Loucy (cell line): ENCODE measurements at regions not wholly inside any gene's neighbourhood (a gene's known extent, or its start where the extent isn't known, plus 50 kb on each side); places are given as distances from the start of the nearest gene placed in this dataset.

ENCODE experiments used
- H2AFZ ChIP-seq: fragments of 200-600 bp; sonication (generic); 2 replicates; pipeline ENCODE4 v1.6.0; 2016; ENCODE audit warnings: antibody characterized with exemption, mild to moderate bottlenecking, low read length, moderate library complexity
- H3F3A ChIP-seq: fragments of 200-600 bp; 2 replicates; pipeline ENCODE4 v1.6.0; 2016; ENCODE audit warnings: antibody characterized with exemption, low read depth, mild to moderate bottlenecking
- H3K27me3 ChIP-seq: fragments of 200-600 bp; sonication (generic); 2 replicates; pipeline ENCODE4 v1.6.1; 2014; ENCODE audit warnings: low read length, mild to moderate bottlenecking; ENCODE audit not compliant: insufficient read depth, poor library complexity, severe bottlenecking
- H3K36me3 ChIP-seq: fragments of 200-600 bp; sonication (generic); 2 replicates; pipeline ENCODE4 v1.6.1; 2016; ENCODE audit warnings: low read length; ENCODE audit not compliant: insufficient read depth
- H3K4me1 ChIP-seq: fragments of 200-600 bp; sonication (generic); 2 replicates; pipeline ENCODE4 v1.5.1; 2014; ENCODE audit warnings: low read length, mild to moderate bottlenecking; ENCODE audit not compliant: insufficient read depth, poor library complexity, severe bottlenecking
- H3K4me2 ChIP-seq: fragments of 200-600 bp; sonication (generic); 2 replicates; pipeline ENCODE4 v1.6.0; 2014; ENCODE audit warnings: antibody characterized with exemption, low read length, low read depth, mild to moderate bottlenecking; ENCODE audit not compliant: poor library complexity, severe bottlenecking
- H3K4me3 ChIP-seq: fragments of 200-600 bp; sonication (generic); 2 replicates; pipeline ENCODE4 v1.5.1; 2014; ENCODE audit warnings: low read length, mild to moderate bottlenecking, mixed read lengths; ENCODE audit not compliant: poor library complexity, severe bottlenecking
- H3K79me2 ChIP-seq: fragments of 200-600 bp; sonication (generic); 2 replicates; pipeline ENCODE4 v1.6.1; 2014; ENCODE audit warnings: low read length; ENCODE audit not compliant: insufficient read depth
- H3K9ac ChIP-seq: fragments of 200-600 bp; sonication (generic); 2 replicates; pipeline ENCODE4 v1.6.0; 2014; ENCODE audit warnings: mild to moderate bottlenecking, low read depth, low read length, moderate library complexity; ENCODE audit not compliant: poor library complexity, severe bottlenecking
- H3K9me2 ChIP-seq: fragments of 200-600 bp; sonication (generic); replicated peaks from 2 replicates; pipeline ENCODE4 v1.6.1; 2016; ENCODE audit warnings: low read depth, low read length, mixed read lengths
- H3K9me3 ChIP-seq: fragments of 200-600 bp; sonication (generic); 2 replicates; pipeline ENCODE4 v1.6.1; 2014; ENCODE audit warnings: mild to moderate bottlenecking, antibody characterized with exemption, low read length, low read depth; ENCODE audit not compliant: insufficient read depth
- H4K20me1 ChIP-seq: fragments of 200-600 bp; sonication (generic); 2 replicates; pipeline ENCODE4 v1.6.0; 2014; ENCODE audit warnings: antibody characterized with exemption, low read length, mild to moderate bottlenecking; ENCODE audit not compliant: insufficient read depth, poor library complexity, severe bottlenecking
- CTCF ChIP-seq: fragments of 200-600 bp; sonication (generic); conservative IDR thresholded peaks from 2 replicates; pipeline ENCODE4 v1.5.1; 2014; ENCODE audit warnings: mild to moderate bottlenecking, antibody characterized with exemption, low read length
- EZH2phosphoT487 ChIP-seq: fragments of 200-600 bp; IDR thresholded peaks from 2 replicates; pipeline ENCODE4 v1.6.1; 2018; ENCODE audit warnings: antibody characterized with exemption, mild to moderate bottlenecking, moderate library complexity, borderline replicate concordance

GRCh38 chr10:3893901-3894563 is 109.0 kb upstream of the KLF6 start:
- no peaks in the 10 kb centered on the region for H3K9me3 ChIP-seq
- H3K4me1 ChIP-seq = no peaks in the 10 kb centered on the region
- no peak overlapping the region for H2AFZ ChIP-seq
- no peak overlapping the region for H3K4me3 ChIP-seq
- no peaks in the 10 kb centered on the region for H3K36me3 ChIP-seq
- no peaks in the 10 kb centered on the region for H3F3A ChIP-seq
- no peak overlapping the region for H3K9ac ChIP-seq
- no peaks in the 10 kb centered on the region for H3K79me2 ChIP-seq
- no peaks in the 10 kb centered on the region for H3K9me2 ChIP-seq
- TF ChIP-seq EZH2phosphoT487 (no peak), CTCF (no peak)
- no peaks in the 10 kb centered on the region for H4K20me1 ChIP-seq
- no peaks in the 10 kb centered on the region for H3K27me3 ChIP-seq
- H3K4me2 ChIP-seq = no peak overlapping the region

GRCh38 chr10:3892440-3893425 is 107.7 kb upstream of the KLF6 start:
- no peak overlapping the region for H3K4me2 ChIP-seq
- H3K27me3 ChIP-seq = no peaks in the 10 kb centered on the region
- no peak overlapping the region for H3K9ac ChIP-seq
- no peaks in the 10 kb centered on the region for H3K36me3 ChIP-seq
- no peaks in the 10 kb centered on the region for H3K9me3 ChIP-seq
- no peaks in the 10 kb centered on the region for H3K79me2 ChIP-seq
- no peaks in the 10 kb centered on the region for H4K20me1 ChIP-seq
- H3F3A ChIP-seq = no peaks in the 10 kb centered on the region
- H2AFZ ChIP-seq = no peak overlapping the region
- no peaks in the 10 kb centered on the region for H3K9me2 ChIP-seq
- no peaks in the 10 kb centered on the region for H3K4me1 ChIP-seq
- TF ChIP-seq CTCF (no peak), EZH2phosphoT487 (no peak)
- H3K4me3 ChIP-seq = no peak overlapping the region

DNA sequence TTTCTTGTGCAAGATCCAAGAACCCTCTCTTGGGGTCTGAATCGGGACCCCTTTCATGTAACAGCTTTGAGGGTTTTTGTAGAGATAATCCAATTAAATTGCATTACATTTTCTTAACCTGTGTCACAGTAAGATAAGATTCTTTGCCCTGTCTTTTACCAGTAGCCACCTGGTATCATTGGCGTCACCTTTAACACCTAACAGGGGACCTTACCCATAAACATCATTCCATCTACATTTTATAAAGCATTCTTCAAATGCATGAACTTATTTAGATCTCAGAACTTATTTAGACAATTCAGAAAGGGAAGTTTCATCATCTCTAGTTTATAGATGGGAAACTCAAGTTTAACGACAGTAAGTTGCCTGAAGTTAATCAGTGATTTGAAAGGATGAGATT is 106.4 kb upstream of the KLF6 start:
- Histone ChIP-seq H3K9me3 (no peaks in the 10 kb centered on the region), H3K4me2 (no peak overlapping the region), H3K4me3 (no peak overlapping the region), H2AFZ (no peak overlapping the region), H3K4me1 (no peaks in the 10 kb centered on the region), H3K9ac (no peak overlapping the region), H3K27me3 (no peaks in the 10 kb centered on the region), H4K20me1 (no peaks in the 10 kb centered on the region), H3F3A (no peaks in the 10 kb centered on the region), H3K9me2 (no peaks in the 10 kb centered on the region), H3K79me2 (no peaks in the 10 kb centered on the region), H3K36me3 (no peaks in the 10 kb centered on the region)
- TF ChIP-seq CTCF (no peak), EZH2phosphoT487 (no peak)
